Activated CD8-positive, alpha-beta T cell treated with anti-CD3 and anti-CD28 coated beads, Interleukin-2, amount 10 ng/mL, durations not matched to agents 7 days and 5 days (primary cell): ENCODE measurements at regions not wholly inside any gene's neighbourhood (a gene's known extent, or its start where the extent isn't known, plus 50 kb on each side); places are given as distances from the start of the nearest gene placed in this dataset.

Experiments
- ATAC-seq: fragments of 150-1000 bp; cut with Tn5 transposase; one replicate; pipeline ENCODE4 v1.10.0; 2021; ENCODE audit warnings: moderate library complexity
- CTCF ChIA-PET: fragments of 350-600 bp; sonication (Branson Sonifier 250); formaldehyde crosslinking; loops from one replicate; lab custom pipeline; 2021; ENCODE audit warnings: antibody characterized with exemption; lab: Charles Lee
- POLR2A ChIA-PET: fragments of 350-600 bp; sonication (Branson Sonifier 250); formaldehyde crosslinking; loops from one replicate; lab custom pipeline; 2021; ENCODE audit warnings: antibody characterized with exemption; lab: Charles Lee
- DNase-seq: peaks from one replicate; pipeline ENCODE4 v3.0.0-alpha.2; 2020
- H3K27ac Mint-ChIP-seq: one replicate; pipeline ENCODE4 v1.8.0; 2021; ENCODE audit warnings: mild to moderate bottlenecking, mixed read lengths
- H3K27me3 Mint-ChIP-seq: one replicate; pipeline ENCODE4 v1.8.0; 2021; ENCODE audit warnings: low read depth, mixed read lengths
- H3K36me3 Mint-ChIP-seq: one replicate; pipeline ENCODE4 v1.8.0; 2021; ENCODE audit warnings: low read depth, mixed read lengths
- H3K4me1 Mint-ChIP-seq: one replicate; pipeline ENCODE4 v1.8.0; 2021; ENCODE audit warnings: low read depth, mixed read lengths
- H3K4me3 Mint-ChIP-seq: one replicate; pipeline ENCODE4 v1.8.0; 2021; ENCODE audit warnings: mild to moderate bottlenecking, mixed read lengths
- H3K9me3 Mint-ChIP-seq: one replicate; pipeline ENCODE4 v1.8.0; 2022; ENCODE audit warnings: mixed read lengths; ENCODE audit not compliant: insufficient read depth

DNA sequence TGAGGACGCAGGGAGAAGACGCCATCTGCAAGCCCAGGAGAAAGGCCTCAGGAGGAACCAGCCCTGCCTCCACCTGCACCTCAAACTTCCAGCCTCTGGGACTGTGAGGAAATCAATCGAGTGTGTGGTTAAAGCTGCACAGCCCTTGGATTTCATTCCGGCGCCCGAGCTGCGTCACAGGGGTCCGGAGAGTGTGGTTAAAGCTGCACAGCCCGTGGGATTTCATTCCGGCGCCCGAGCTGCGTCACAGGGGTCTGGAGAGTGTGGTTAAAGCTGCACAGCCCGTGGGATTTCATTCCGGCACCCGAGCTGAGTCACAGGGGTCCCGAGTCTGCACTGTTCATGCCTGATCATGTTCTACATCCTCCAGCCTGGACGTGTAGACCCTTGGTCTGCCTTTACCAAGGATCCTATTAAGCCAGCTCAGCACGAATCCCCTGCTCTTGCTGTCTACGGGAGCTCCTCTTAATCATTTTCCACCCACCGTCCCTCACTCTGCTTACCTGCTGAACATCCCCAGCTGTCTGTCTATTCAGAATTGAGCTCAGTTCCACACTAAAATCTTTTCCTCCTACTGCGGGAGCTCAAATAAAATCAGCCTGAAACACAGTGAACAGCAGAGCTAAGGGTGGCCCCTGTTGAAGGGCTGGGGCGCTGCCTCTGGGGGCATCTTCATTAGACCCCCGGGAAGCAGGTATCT is 73.0 kb upstream of the OLFM1 start:
- ChIA-PET CTCF (no interaction called here), POLR2A (no interaction called here)
- no peak for DNase-seq

DNA sequence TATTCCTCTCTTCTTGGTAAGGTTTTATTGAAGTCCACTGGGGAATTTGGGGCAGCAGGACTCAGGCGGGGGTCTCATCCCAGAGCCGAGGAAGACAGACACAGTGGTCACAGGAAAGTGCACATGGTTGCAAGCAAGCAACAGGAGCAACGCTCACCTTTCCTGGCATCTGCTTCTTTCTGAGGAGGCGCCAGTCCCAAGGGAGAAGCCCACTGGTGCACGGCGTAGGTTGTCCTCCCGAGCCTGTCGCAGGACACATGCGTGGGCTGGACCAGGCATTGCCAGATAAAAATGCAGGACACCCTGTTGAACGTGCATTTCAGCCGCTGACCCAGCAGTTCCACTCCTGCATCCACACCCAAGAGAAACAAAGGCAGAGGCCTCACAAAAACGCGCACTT is 72.4 kb upstream of the OLFM1 start:
- H3K4me3 Mint-ChIP-seq: no peak overlapping the region
- H3K9me3 Mint-ChIP-seq: no peaks in the 10 kb centered on the region
- ATAC-seq (no peak), DNase-seq (no peak)
- POLR2A ChIA-PET: no interaction called here
- H3K36me3 Mint-ChIP-seq: no peaks in the 10 kb centered on the region
- peaks cover 3% of the 10 kb centered on the region for H3K4me1 Mint-ChIP-seq
- CTCF ChIA-PET: no interaction called here
- H3K27ac Mint-ChIP-seq: no peak overlapping the region
- H3K27me3 Mint-ChIP-seq: no peaks in the 10 kb centered on the region

More for the DNA sequence above, 73.0 kb upstream of the OLFM1 start:
- Mint-ChIP-seq H3K27ac (no peak overlapping the region), H3K36me3 (no peaks in the 10 kb centered on the region), H3K4me3 (no peak overlapping the region), H3K9me3 (no peaks in the 10 kb centered on the region), H3K4me1 (peaks cover 3% of the 10 kb centered on the region), H3K27me3 (no peaks in the 10 kb centered on the region)
- ATAC-seq: no peak

DNA sequence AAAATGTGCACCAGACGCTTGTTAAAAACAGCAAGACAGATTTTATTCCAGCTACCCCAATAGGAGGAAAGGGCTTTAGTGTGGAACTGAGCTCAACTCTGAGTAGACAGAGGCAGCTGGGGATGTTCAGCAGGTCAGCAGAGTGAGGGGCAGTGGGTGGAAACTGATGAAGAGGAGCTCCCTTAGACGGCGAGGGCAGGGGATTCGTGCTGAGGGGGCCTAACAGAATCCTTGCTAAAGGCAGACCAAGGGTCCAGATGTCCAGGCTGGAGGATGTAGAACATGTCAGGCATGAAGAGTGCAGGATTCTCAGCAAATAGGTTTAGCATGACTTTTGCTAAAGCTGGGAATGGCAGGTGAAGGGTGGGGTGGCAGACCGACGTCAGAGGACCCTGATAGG is 71.9 kb upstream of the OLFM1 start:
- H3K9me3 Mint-ChIP-seq: no peaks in the 10 kb centered on the region
- POLR2A ChIA-PET: no interaction called here
- CTCF ChIA-PET: no interaction called here
- no peak overlapping the region for H3K27ac Mint-ChIP-seq
- H3K27me3 Mint-ChIP-seq: no peaks in the 10 kb centered on the region
- H3K4me1 Mint-ChIP-seq: peaks cover 3% of the 10 kb centered on the region
- H3K4me3 Mint-ChIP-seq: no peak overlapping the region
- no peaks in the 10 kb centered on the region for H3K36me3 Mint-ChIP-seq
- ATAC-seq (no peak), DNase-seq (no peak)

DNA sequence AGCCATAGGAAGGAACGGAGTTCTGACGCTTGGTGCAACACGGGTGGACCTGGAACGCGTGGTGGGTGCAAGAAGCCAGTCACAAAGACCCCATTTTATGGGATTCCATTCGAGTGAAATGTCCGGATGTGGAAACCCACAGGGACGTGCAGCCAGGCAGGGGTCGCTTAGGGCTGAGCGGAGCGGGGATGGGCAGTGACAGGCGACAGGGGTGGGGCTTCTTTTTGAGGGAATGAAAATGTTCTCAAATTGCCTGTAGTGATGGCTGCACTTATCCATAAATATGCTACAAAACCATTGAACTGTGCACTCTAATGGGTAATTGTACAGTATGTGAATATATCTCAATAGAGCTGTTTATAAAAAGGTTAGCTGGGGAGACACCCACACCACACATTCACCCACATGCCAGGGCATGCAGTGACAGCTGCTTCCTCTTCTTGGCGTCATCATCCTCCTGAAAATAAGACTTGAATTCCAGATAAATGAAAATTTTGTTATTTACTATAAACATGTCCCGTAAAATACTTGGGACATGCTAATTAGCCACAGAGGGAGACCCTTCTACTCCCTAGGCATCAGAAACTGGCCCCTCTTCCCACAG is 71.3 kb upstream of the OLFM1 start:
- ATAC-seq: no peak
- DNase-seq: no peak
- Mint-ChIP-seq H3K4me1 (peaks cover 3% of the 10 kb centered on the region), H3K27me3 (no peaks in the 10 kb centered on the region), H3K4me3 (no peak overlapping the region), H3K36me3 (no peaks in the 10 kb centered on the region), H3K9me3 (no peaks in the 10 kb centered on the region), H3K27ac (no peak overlapping the region)
- ChIA-PET POLR2A (no interaction called here), CTCF (no interaction called here)

DNA sequence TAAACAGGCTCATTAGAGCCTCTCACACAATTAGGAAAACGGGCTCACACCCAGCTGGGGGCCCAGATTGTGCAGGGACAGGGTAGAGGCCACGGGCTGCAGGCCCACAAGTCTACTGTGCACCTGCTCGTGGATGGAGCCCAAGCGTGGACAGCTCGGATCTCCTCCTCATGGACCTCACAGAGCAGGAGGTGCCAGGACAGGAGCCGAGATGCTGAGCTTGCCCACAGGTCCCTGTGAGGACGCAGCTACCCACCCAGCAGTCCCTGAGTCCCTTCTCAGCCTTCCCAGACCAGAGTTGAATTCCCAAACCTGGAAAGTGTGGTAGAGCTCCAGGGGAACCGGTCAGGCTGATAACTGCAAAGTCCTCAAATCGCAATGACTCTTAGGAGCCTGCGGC is 70.6 kb upstream of the OLFM1 start:
- ChIA-PET POLR2A (no interaction called here), CTCF (no interaction called here)
- Mint-ChIP-seq H3K36me3 (no peaks in the 10 kb centered on the region), H3K9me3 (no peaks in the 10 kb centered on the region), H3K4me1 (peaks cover 3% of the 10 kb centered on the region), H3K4me3 (no peak overlapping the region), H3K27me3 (no peaks in the 10 kb centered on the region), H3K27ac (no peak overlapping the region)
- no peak for ATAC-seq
- no peak for DNase-seq

DNA sequence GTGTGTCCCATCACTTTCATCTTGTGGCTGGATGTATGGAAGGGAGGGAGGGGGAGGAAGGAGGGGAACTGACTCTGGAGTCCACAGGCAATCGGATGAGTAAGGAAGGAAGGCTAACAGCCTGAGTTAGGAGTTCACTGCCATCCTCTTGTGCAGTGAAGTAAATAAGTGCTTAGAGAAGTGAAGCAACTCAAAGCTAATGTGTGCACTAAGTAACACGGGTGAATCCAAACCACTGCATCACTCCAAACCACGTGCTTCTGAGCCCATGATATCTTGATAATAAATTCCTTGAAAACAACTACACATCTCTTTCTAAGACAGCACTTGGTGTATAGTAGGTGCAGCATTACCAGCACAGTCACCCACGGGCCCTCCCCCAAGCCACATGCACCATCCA is 69.6 kb upstream of the OLFM1 start:
- H3K27ac Mint-ChIP-seq: no peak overlapping the region
- no peaks in the 10 kb centered on the region for H3K36me3 Mint-ChIP-seq
- H3K4me1 Mint-ChIP-seq: peaks cover 3% of the 10 kb centered on the region
- no peak overlapping the region for H3K4me3 Mint-ChIP-seq
- no peak for ATAC-seq
- CTCF ChIA-PET: no interaction called here
- H3K9me3 Mint-ChIP-seq: no peaks in the 10 kb centered on the region
- POLR2A ChIA-PET: no interaction called here
- no peaks in the 10 kb centered on the region for H3K27me3 Mint-ChIP-seq
- no peak for DNase-seq

DNA sequence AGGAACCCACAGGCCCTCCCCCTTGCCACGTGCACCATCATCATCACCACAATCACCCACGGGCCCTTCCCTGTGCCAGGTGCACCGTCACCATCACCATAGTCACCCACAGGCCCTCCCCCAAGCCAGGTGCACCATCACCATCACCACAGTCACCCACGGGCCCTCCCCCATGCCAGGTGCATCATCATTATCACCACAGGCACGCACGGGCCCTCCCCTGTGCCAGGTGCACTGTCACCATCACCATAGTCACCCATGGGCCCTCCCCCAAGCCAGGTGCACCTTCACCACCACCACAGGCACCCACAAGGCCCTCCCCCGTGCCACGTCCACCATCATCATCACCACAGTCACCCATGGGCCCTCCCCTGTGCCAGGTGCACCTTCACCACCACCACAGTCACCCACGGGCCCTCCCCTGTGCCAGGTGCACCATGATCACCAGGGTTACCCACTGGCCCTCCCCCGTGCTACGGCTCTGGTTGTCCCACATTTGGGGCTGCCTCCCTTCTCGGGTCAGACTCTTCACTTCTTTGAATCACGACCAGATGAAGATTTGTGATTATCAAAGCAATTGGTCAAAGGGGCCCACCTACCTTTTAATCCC is 69.1 kb upstream of the OLFM1 start:
- H3K36me3 Mint-ChIP-seq: no peaks in the 10 kb centered on the region
- no peak for DNase-seq
- no peak overlapping the region for H3K27ac Mint-ChIP-seq
- CTCF ChIA-PET: no interaction called here
- POLR2A ChIA-PET: no interaction called here
- H3K9me3 Mint-ChIP-seq: no peaks in the 10 kb centered on the region
- no peak overlapping the region for H3K4me3 Mint-ChIP-seq
- H3K27me3 Mint-ChIP-seq: no peaks in the 10 kb centered on the region
- H3K4me1 Mint-ChIP-seq: peaks cover 3% of the 10 kb centered on the region
- no peak for ATAC-seq

DNA sequence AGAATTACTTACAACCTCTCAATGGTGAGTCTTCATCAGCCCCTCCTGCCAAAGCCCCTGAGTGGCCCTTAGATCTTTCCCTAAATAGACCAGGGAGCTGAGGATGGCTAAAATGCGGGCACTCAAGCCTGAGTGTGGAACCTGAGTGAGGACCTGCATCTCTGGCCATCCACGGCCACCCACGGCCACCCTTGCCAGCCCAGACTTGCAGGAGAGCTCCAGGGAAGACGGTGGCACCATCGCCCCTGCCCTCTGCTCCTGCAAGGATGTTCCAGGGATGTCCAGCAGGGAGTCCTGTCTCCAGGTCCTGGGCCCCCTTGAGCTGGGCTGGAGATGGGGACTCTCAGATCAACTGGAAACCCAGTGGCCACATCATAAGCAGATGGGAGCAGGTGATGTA is 68.2 kb upstream of the OLFM1 start:
- no peaks in the 10 kb centered on the region for H3K27me3 Mint-ChIP-seq
- H3K4me1 Mint-ChIP-seq: peaks cover 3% of the 10 kb centered on the region
- H3K36me3 Mint-ChIP-seq: no peaks in the 10 kb centered on the region
- H3K27ac Mint-ChIP-seq: no peak overlapping the region
- CTCF ChIA-PET: no interaction called here
- DNase-seq: no peak
- no peak for ATAC-seq
- H3K4me3 Mint-ChIP-seq: no peak overlapping the region
- POLR2A ChIA-PET: no interaction called here
- H3K9me3 Mint-ChIP-seq: no peaks in the 10 kb centered on the region

DNA sequence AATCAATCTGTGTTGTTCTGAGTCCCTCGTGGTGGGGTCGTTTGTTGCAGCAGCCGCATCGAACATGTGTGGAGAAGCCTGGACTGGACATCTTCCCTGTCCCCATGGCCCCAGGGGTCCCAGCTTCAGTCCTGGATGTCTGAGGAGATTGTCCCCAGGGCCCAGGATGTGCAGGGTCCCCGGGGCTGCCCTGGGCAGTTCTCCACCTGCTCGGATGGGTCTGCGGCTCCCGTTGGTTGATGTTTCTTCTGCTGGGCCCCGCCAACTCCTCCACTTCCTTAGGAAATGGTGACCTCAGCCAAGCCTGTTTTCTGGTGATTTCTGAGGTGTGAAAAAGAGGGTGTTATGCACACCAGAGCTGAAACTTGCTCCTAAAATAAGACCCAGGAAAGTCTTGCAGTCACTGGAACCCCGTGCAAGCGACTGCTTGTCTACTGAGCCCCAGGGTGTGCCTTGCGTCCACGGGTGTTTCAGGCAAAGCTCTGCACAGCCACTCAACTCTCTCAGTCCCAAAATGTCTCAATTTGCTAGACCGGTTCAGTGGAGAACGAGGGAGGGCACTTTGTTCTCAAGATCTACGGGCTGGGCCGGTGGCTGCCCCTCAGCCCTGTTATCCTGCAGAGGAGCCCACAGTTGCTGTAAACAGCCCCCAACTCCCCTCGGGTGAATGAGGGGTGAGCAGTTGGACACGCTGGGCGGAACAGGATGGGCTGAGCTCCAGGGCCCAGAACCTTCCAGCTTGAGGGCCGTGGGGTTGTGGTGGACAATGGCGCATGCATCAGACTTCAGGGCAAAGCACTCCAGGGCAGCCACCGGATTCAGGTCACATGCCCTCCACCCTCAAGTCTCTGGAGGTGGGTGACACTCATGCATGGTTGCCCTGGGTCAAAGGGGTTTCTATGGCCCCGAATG is 66.7 kb upstream of the OLFM1 start:
- Mint-ChIP-seq H3K4me1 (peaks cover 3% of the 10 kb centered on the region), H3K27ac (no peak overlapping the region), H3K27me3 (no peaks in the 10 kb centered on the region), H3K9me3 (no peaks in the 10 kb centered on the region), H3K36me3 (no peaks in the 10 kb centered on the region), H3K4me3 (no peak overlapping the region)
- DNase-seq: no peak
- CTCF ChIA-PET: no interaction called here
- POLR2A ChIA-PET: no interaction called here
- no peak for ATAC-seq

DNA sequence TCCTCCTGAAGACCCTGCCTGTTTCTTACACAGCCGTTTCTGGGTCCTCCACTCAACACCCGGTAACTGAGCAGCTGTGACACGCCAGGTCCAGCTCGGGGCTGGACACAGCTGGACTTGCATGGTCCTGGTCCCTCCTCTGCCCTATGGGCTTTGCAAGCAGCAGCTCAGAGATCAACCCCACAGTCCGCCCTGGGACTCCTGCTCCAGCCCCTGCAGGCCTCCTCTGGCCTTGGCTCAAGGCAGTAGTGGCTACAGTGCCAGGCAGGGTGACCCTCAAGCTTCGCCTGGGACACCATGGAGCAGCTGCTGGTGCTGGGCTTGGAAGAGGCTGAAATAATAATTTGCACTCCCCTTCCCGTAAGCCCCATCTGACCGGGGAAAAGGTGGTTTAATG is 66.1 kb upstream of the OLFM1 start:
- Mint-ChIP-seq H3K4me3 (no peak overlapping the region), H3K9me3 (no peaks in the 10 kb centered on the region), H3K27ac (no peak overlapping the region), H3K27me3 (no peaks in the 10 kb centered on the region), H3K4me1 (peaks cover 3% of the 10 kb centered on the region), H3K36me3 (no peaks in the 10 kb centered on the region)
- ChIA-PET POLR2A (no interaction called here), CTCF (no interaction called here)
- DNase-seq (no peak), ATAC-seq (no peak)

DNA sequence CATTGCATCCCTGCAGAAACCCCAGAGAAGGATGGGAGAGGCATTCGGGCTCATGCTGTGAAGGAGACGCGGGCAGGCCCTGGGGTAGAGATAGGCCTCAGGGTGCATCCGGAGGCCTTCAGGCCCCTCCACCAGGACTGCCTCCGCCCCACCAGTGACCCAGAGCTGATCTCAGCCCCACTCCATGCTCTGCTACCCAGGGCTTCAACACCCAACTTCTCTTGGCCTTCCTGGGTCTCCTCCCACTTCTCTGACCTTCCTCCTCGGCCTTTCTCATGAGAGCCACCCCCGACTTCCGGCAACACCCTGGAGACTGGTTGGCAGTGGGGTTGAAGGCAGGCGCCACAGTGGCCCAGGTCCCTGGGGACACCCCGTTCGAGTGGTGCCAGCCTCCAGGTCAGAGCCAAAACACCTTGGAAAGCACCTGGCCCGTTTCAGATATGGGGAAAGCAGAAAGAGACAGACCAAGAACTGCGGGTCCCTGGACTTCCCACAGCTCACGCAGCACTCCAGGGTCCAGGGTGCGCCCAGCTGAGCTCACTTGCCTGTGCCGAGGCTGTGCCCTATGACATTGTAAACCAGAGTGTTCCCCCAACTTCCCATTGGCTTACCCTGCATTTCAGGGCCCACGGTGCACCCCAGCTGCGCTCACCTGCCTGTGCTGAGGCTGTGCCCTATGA is 65.1 kb upstream of the OLFM1 start:
- no peaks in the 10 kb centered on the region for H3K9me3 Mint-ChIP-seq
- ChIA-PET POLR2A (no interaction called here), CTCF (no interaction called here)
- DNase-seq (no peak), ATAC-seq (no peak)
- H3K27ac Mint-ChIP-seq: no peak overlapping the region
- H3K36me3 Mint-ChIP-seq: no peaks in the 10 kb centered on the region
- H3K4me1 Mint-ChIP-seq: peaks cover 3% of the 10 kb centered on the region
- no peaks in the 10 kb centered on the region for H3K27me3 Mint-ChIP-seq
- no peak overlapping the region for H3K4me3 Mint-ChIP-seq
